ENCODE measurements at regions not wholly inside any gene's neighbourhood (a gene's known extent, or its start where the extent isn't known, plus 50 kb on each side); places are given as distances from the start of the nearest gene placed in this dataset.
A peak's percentile ranks its signal among the peaks of the same experiment; 100 is the strongest.
"Not testable (repeated sequence)": the region's sequence is repeated elsewhere in the genome, so short reads cannot be mapped to it uniquely, and the experiment has no call there.

- DNase-seq (ENCODE audit: low read depth, low spot score); H3K79me2 ChIP-seq (ENCODE audit: insufficient read depth, low read length); POLR2A ChIA-PET; intact Hi-C loops (cut with micrococcal nuclease); BruUV-seq (replicated peaks); H3K9me3 ChIP-seq (ENCODE audit: control insufficient read depth in 1 of 2, insufficient read depth in 1 of 2, low read depth in 1 of 2, low read length in 2 of 2); CTCF ChIA-PET; ATAC-seq; H3K4me1 ChIP-seq (ENCODE audit: control insufficient read depth in 1 of 2, insufficient read depth in 2 of 2, low read length in 2 of 2); H3K9ac ChIP-seq (ENCODE audit: low read length); RAD21 ChIA-PET (ENCODE audit: low non-redundant PET in 1 of 2, low total read pairs in 2 of 2, uncharacterized antibody in 2 of 2, unreplicated experiment in 2 of 2); H3K36me3 ChIP-seq (ENCODE audit: control insufficient read depth in 1 of 2, insufficient read depth in 2 of 2, low read length in 2 of 2); H4K20me1 ChIP-seq (ENCODE audit: insufficient read depth); H3K4me2 ChIP-seq (ENCODE audit: low read length); H3K9me2 ChIP-seq (ENCODE audit: insufficient read depth); H3K27ac ChIP-seq (ENCODE audit: low read depth, low read length); H2AFZ ChIP-seq (ENCODE audit: low read depth, low read length, poor library complexity, severe bottlenecking); H3K4me3 ChIP-seq (replicated peaks in 1 of 2; ENCODE audit: low read depth in 1 of 2, low read length in 2 of 2): not testable (repeated sequence)
- peaks cover 31% of the 10 kb centered on the region for H3K27me3 ChIP-seq (ENCODE audit: insufficient read depth, low read length)
These were observed 242.5 kb downstream of the ZNF92 start for GRCh38 chr7:65616111-65616510.

GRCh38 chr7:65620216-65620615, 246.6 kb downstream of the ZNF92 start:
- BruUV-seq (replicated peaks); H3K9me3 ChIP-seq (ENCODE audit: control insufficient read depth in 1 of 2, insufficient read depth in 1 of 2, low read depth in 1 of 2, low read length in 2 of 2); POLR2A ChIA-PET; H3K4me1 ChIP-seq (ENCODE audit: control insufficient read depth in 1 of 2, insufficient read depth in 2 of 2, low read length in 2 of 2); DNase-seq (ENCODE audit: low read depth, low spot score); H2AFZ ChIP-seq (ENCODE audit: low read depth, low read length, poor library complexity, severe bottlenecking); H3K9me2 ChIP-seq (ENCODE audit: insufficient read depth); RAD21 ChIA-PET (ENCODE audit: low non-redundant PET in 1 of 2, low total read pairs in 2 of 2, uncharacterized antibody in 2 of 2, unreplicated experiment in 2 of 2); H4K20me1 ChIP-seq (ENCODE audit: insufficient read depth); H3K36me3 ChIP-seq (ENCODE audit: control insufficient read depth in 1 of 2, insufficient read depth in 2 of 2, low read length in 2 of 2); H3K4me3 ChIP-seq (replicated peaks in 1 of 2; ENCODE audit: low read depth in 1 of 2, low read length in 2 of 2); H3K4me2 ChIP-seq (ENCODE audit: low read length); H3K27ac ChIP-seq (ENCODE audit: low read depth, low read length); ATAC-seq; intact Hi-C loops (cut with micrococcal nuclease); H3K79me2 ChIP-seq (ENCODE audit: insufficient read depth, low read length); H3K9ac ChIP-seq (ENCODE audit: low read length): not testable (repeated sequence)
- CTCF ChIA-PET: interaction anchor here (1.2 kb wide), 1 partner anchor 143 kb away, joined by 3 read pairs; no protein-coding TSS in a partner anchor
- H3K27me3 ChIP-seq (ENCODE audit: insufficient read depth, low read length): peaks cover 32% of the 10 kb centered on the region

GRCh38 chr7:65621580-65622201, 248.0 kb downstream of the ZNF92 start:
- H2AFZ ChIP-seq (ENCODE audit: low read depth, low read length, poor library complexity, severe bottlenecking); DNase-seq (ENCODE audit: low read depth, low spot score); H3K4me3 ChIP-seq (replicated peaks in 1 of 2; ENCODE audit: low read depth in 1 of 2, low read length in 2 of 2); H3K9ac ChIP-seq (ENCODE audit: low read length); H3K27ac ChIP-seq (ENCODE audit: low read depth, low read length); BruUV-seq (replicated peaks); H4K20me1 ChIP-seq (ENCODE audit: insufficient read depth); H3K36me3 ChIP-seq (ENCODE audit: control insufficient read depth in 1 of 2, insufficient read depth in 2 of 2, low read length in 2 of 2); intact Hi-C loops (cut with micrococcal nuclease); POLR2A ChIA-PET; CTCF ChIA-PET; H3K9me3 ChIP-seq (ENCODE audit: control insufficient read depth in 1 of 2, insufficient read depth in 1 of 2, low read depth in 1 of 2, low read length in 2 of 2); H3K9me2 ChIP-seq (ENCODE audit: insufficient read depth); H3K79me2 ChIP-seq (ENCODE audit: insufficient read depth, low read length); H3K4me2 ChIP-seq (ENCODE audit: low read length); RAD21 ChIA-PET (ENCODE audit: low non-redundant PET in 1 of 2, low total read pairs in 2 of 2, uncharacterized antibody in 2 of 2, unreplicated experiment in 2 of 2); H3K4me1 ChIP-seq (ENCODE audit: control insufficient read depth in 1 of 2, insufficient read depth in 2 of 2, low read length in 2 of 2): not testable (repeated sequence)
- peak; percentile 78 for ATAC-seq
- peaks cover 39% of the 10 kb centered on the region for H3K27me3 ChIP-seq (ENCODE audit: insufficient read depth, low read length)
- TF ChIP-seq CTCF (IDR thresholded peaks at IDR 0.05 in 2 of 3, conservative IDR thresholded peaks at IDR 0.05 in 1 of 3; ENCODE audit: borderline replicate concordance in 1 of 3, insufficient read depth in 1 of 3, low read depth in 2 of 3, low read length in 2 of 3) (peak; percentile 12 to 61 (median 51); a peak in 5 of 6 replicates), RAD21 (IDR thresholded peaks at IDR 0.05; ENCODE audit: low read depth) (peak; percentile 49)

- H3K4me1 ChIP-seq (ENCODE audit: control insufficient read depth in 1 of 2, insufficient read depth in 2 of 2, low read length in 2 of 2); H3K9me3 ChIP-seq (ENCODE audit: control insufficient read depth in 1 of 2, insufficient read depth in 1 of 2, low read depth in 1 of 2, low read length in 2 of 2); H3K36me3 ChIP-seq (ENCODE audit: control insufficient read depth in 1 of 2, insufficient read depth in 2 of 2, low read length in 2 of 2); H2AFZ ChIP-seq (ENCODE audit: low read depth, low read length, poor library complexity, severe bottlenecking); H4K20me1 ChIP-seq (ENCODE audit: insufficient read depth); BruUV-seq (replicated peaks); H3K4me3 ChIP-seq (replicated peaks in 1 of 2; ENCODE audit: low read depth in 1 of 2, low read length in 2 of 2); intact Hi-C loops (cut with micrococcal nuclease); H3K9me2 ChIP-seq (ENCODE audit: insufficient read depth); H3K79me2 ChIP-seq (ENCODE audit: insufficient read depth, low read length); DNase-seq (ENCODE audit: low read depth, low spot score); RAD21 ChIA-PET (ENCODE audit: low non-redundant PET in 1 of 2, low total read pairs in 2 of 2, uncharacterized antibody in 2 of 2, unreplicated experiment in 2 of 2); H3K27me3 ChIP-seq (ENCODE audit: insufficient read depth, low read length); POLR2A ChIA-PET; H3K4me2 ChIP-seq (ENCODE audit: low read length); H3K9ac ChIP-seq (ENCODE audit: low read length); H3K27ac ChIP-seq (ENCODE audit: low read depth, low read length); CTCF ChIA-PET: not testable (repeated sequence)
- ATAC-seq: peak; percentile 63
These were observed 241.6 kb upstream of the VKORC1L1 start for GRCh38 chr7:65631236-65631635.

Data from HCT116 (cell line).